ENCODE measurements at regions not wholly inside any gene's neighbourhood (a gene's known extent, or its start where the extent isn't known, plus 50 kb on each side); places are given as distances from the start of the nearest gene placed in this dataset.

- TF ChIP-seq CTCF (IDR thresholded peaks at IDR 0.05; ENCODE audit: low read depth, low read length, missing control alignments) = no peak
- DNase-seq (ENCODE audit: low read depth) = no peak
- no peak overlapping the region for H3K4me3 ChIP-seq (ENCODE audit: low read depth, low read length)
Observed at GRCh38 chr20:24289737-24290481, 179.5 kb upstream of the SYNDIG1 start.

- TF ChIP-seq CTCF (IDR thresholded peaks at IDR 0.05; ENCODE audit: low read depth, low read length, missing control alignments) = no peak
- H3K4me3 ChIP-seq (ENCODE audit: low read depth, low read length) = no peak overlapping the region
- DNase-seq (ENCODE audit: low read depth) = no peak
Observed at GRCh38 chr20:24283186-24283585, 186.2 kb upstream of the SYNDIG1 start.

GRCh38 chr20:24277196-24277595 is 192.2 kb upstream of the SYNDIG1 start:
- DNase-seq (ENCODE audit: low read depth) = no peak
- H3K4me3 ChIP-seq (ENCODE audit: low read depth, low read length) = no peak overlapping the region
- no peak for TF ChIP-seq CTCF (IDR thresholded peaks at IDR 0.05; ENCODE audit: low read depth, low read length, missing control alignments)

- H3K4me3 ChIP-seq (ENCODE audit: low read depth, low read length) = no peak overlapping the region
- DNase-seq (ENCODE audit: low read depth) = no peak
- TF ChIP-seq CTCF (IDR thresholded peaks at IDR 0.05; ENCODE audit: low read depth, low read length, missing control alignments) = no peak
Observed at GRCh38 chr20:24275946-24276705, 193.3 kb upstream of the SYNDIG1 start.

GRCh38 chr20:24273251-24273650 is 196.2 kb upstream of the SYNDIG1 start:
- no peak for TF ChIP-seq CTCF (IDR thresholded peaks at IDR 0.05; ENCODE audit: low read depth, low read length, missing control alignments)
- no peak for DNase-seq (ENCODE audit: low read depth)
- no peak overlapping the region for H3K4me3 ChIP-seq (ENCODE audit: low read depth, low read length)

GRCh38 chr20:24261351-24261750 is 208.1 kb upstream of the SYNDIG1 start:
- no peak overlapping the region for H3K4me3 ChIP-seq (ENCODE audit: low read depth, low read length)
- no peak for DNase-seq (ENCODE audit: low read depth)
- no peak for TF ChIP-seq CTCF (IDR thresholded peaks at IDR 0.05; ENCODE audit: low read depth, low read length, missing control alignments)

Data from GM12864 (cell line).